HG02571 (cell line): ENCODE measurements at regions not wholly inside any gene's neighbourhood (a gene's known extent, or its start where the extent isn't known, plus 50 kb on each side); places are given as distances from the start of the nearest gene placed in this dataset.
"Not testable (repeated sequence)": the region's sequence is repeated elsewhere in the genome, so short reads cannot be mapped to it uniquely, and the experiment has no call there.

Source experiments
- ATAC-seq: cut with Tn5 transposase; IDR thresholded peaks from one replicate; pipeline ENCODE4 v1.9.1; 2021; ENCODE audit warnings: mild to moderate bottlenecking, moderate library complexity; ENCODE audit not compliant: unreplicated experiment

GRCh38 chr13:84129966-84130365 is 247.7 kb upstream of the SLITRK1 start:
- no peak for ATAC-seq

- no peak for ATAC-seq
Measured at GRCh38 chr13:84127597-84128128, 245.4 kb upstream of the SLITRK1 start.

- ATAC-seq, result no peak
Measured at GRCh38 chr13:84126671-84127171, 244.4 kb upstream of the SLITRK1 start.

- no peak for ATAC-seq
Measured at GRCh38 chr13:84121456-84121855, 239.2 kb upstream of the SLITRK1 start.

GRCh38 chr13:84118839-84119409 is 236.7 kb upstream of the SLITRK1 start:
- ATAC-seq, result no peak

- ATAC-seq, result no peak
Measured at GRCh38 chr13:84098273-84098672, 216.0 kb upstream of the SLITRK1 start.

GRCh38 chr13:84097148-84097547 is 214.9 kb upstream of the SLITRK1 start:
- ATAC-seq, result no peak

GRCh38 chr13:84096216-84096615 is 213.9 kb upstream of the SLITRK1 start:
- no peak for ATAC-seq

- ATAC-seq, result no peak
Measured at GRCh38 chr13:84088996-84089395, 206.7 kb upstream of the SLITRK1 start.

GRCh38 chr13:84086847-84087162 is 204.5 kb upstream of the SLITRK1 start:
- ATAC-seq, result no peak

GRCh38 chr13:84086098-84086846 is 204.0 kb upstream of the SLITRK1 start:
- ATAC-seq, result not testable (repeated sequence)

GRCh38 chr13:84082462-84082861 is 200.2 kb upstream of the SLITRK1 start:
- ATAC-seq, result no peak

- no peak for ATAC-seq
Measured at GRCh38 chr13:84080748-84081530, 198.7 kb upstream of the SLITRK1 start.

GRCh38 chr13:84077271-84077670 is 195.0 kb upstream of the SLITRK1 start:
- no peak for ATAC-seq

GRCh38 chr13:84076280-84076679 is 194.0 kb upstream of the SLITRK1 start:
- no peak for ATAC-seq

GRCh38 chr13:84050536-84050935 is 168.3 kb upstream of the SLITRK1 start:
- ATAC-seq, result no peak

GRCh38 chr13:84049443-84050219 is 167.4 kb upstream of the SLITRK1 start:
- ATAC-seq, result no peak

GRCh38 chr13:84044805-84045204 is 162.5 kb upstream of the SLITRK1 start:
- no peak for ATAC-seq

- no peak for ATAC-seq
Measured at GRCh38 chr13:84038001-84038400, 155.7 kb upstream of the SLITRK1 start.

- no peak for ATAC-seq
Measured at GRCh38 chr13:84032116-84032515, 149.8 kb upstream of the SLITRK1 start.

GRCh38 chr13:84031120-84031519 is 148.8 kb upstream of the SLITRK1 start:
- ATAC-seq, result no peak
